ENCODE measurements at regions not wholly inside any gene's neighbourhood (a gene's known extent, or its start where the extent isn't known, plus 50 kb on each side); places are given as distances from the start of the nearest gene placed in this dataset.

DNA sequence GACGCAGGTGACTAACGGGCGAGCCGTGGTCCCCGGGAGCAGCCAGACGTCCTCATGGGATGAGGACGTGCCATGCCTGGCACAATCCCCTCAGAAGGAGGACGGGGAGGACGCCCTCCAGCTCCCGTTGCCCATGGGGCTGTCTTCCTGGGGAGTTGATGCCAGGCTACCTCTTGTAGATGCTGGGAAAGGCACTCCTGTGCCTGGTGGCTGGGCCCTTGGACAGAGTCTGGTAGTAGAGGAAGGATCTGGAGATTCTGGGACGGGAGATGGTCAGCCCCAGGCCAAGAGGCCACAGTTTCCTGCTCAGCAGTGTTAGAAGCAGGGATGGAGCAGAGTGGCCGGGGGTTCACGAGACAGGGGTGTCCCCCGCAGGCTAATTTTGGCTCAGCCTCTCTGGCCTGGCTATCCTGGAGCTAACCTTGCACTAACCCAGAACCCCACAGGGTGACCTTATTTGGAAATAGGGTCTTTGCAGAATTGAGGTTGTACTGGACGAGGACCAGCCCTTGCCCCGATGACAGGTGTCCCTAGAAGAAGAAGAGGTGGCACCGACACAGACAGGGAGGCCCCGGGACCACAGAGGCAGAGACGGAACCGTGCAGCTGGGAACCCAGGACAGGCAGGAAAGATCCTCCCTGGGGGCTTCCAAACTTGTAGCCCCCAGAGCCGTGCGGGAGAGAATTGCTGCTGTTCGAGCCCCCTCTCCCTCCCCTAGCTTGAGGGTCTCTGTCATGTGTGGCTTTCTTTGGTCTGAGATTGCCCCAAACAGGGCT lies 50.1 kb upstream of the ADRA2C start:
- H3K9me3 ChIP-seq (ENCODE audit: control insufficient read depth, insufficient read depth, low read length) = no peaks in the 10 kb centered on the region
- no peak overlapping the region for H3K9ac ChIP-seq (ENCODE audit: low read depth, low read length)
- no peaks in the 10 kb centered on the region for H3K27me3 ChIP-seq (ENCODE audit: control insufficient read depth, insufficient read depth, low read length)
- no peak overlapping the region for H3K4me3 ChIP-seq (ENCODE audit: low read depth, low read length)
- no peaks in the 10 kb centered on the region for H3K36me3 ChIP-seq (ENCODE audit: control insufficient read depth, insufficient read depth, low read length)
- no peaks in the 10 kb centered on the region for H3K4me1 ChIP-seq (ENCODE audit: control insufficient read depth, insufficient read depth, low read length)

DNA sequence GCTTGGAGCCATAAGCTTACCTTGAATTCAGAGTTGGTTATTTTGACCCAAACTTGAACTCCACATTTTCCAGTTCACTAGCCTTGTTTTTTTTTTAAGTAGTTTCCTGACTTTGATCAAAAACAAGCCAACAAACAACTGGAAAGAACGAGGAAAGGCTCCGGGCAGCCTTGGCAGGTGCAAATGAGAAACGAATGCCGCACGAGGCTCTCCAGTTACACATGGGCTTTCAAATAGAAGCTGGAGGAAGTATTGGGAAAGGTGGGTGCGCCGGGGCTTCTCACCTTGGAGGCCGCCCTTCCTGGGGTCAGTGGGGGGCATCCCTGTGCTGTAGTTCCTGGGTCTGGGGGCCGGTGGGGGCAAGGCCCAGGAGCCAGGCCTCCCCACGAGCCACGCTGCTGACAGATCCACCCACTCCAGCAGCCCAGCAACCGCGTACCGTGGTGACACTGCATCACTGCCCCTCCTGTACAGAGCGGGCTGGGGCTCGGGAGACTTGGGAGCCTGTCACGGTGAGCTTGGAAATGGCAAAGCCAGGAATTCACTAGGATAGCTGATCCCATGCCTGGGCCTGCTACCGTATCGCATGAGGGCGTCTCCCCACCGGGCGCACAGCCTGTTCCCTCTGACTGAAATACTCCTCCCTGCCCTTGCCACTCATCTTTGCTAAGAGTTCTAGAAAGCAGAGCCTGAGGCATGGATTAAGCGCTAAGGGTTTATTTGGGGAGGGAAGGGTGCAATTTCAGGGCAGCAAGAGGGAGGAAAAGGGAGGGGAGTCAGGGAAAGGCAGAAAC lies 50.9 kb upstream of the ADRA2C start:
- Histone ChIP-seq H3K27me3 (ENCODE audit: control insufficient read depth, insufficient read depth, low read length) (no peaks in the 10 kb centered on the region), H3K4me1 (ENCODE audit: control insufficient read depth, insufficient read depth, low read length) (no peaks in the 10 kb centered on the region), H3K36me3 (ENCODE audit: control insufficient read depth, insufficient read depth, low read length) (no peaks in the 10 kb centered on the region), H3K9ac (ENCODE audit: low read depth, low read length) (no peak overlapping the region), H3K4me3 (ENCODE audit: low read depth, low read length) (no peak overlapping the region), H3K9me3 (ENCODE audit: control insufficient read depth, insufficient read depth, low read length) (no peaks in the 10 kb centered on the region)

DNA sequence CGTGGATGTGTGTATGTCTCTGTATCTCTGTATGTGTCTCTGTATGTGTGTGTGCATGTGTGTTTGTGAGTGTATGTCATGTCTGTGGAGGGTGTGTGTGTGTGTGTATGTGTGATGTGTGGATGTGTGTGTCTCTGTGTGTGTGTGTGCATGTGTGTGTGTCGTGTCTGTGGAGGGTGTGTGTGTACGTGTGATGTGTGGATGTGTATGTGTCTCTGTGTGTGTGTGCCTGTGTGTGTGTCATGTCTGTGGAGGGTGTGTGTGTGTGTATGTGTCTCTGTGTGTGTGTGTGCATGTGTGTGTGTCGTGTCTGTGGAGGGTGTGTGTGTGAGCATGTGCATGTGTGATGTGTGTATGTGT lies 51.6 kb upstream of the ADRA2C start:
- Histone ChIP-seq H3K9ac (ENCODE audit: low read depth, low read length) (no peak overlapping the region), H3K36me3 (ENCODE audit: control insufficient read depth, insufficient read depth, low read length) (no peaks in the 10 kb centered on the region), H3K4me1 (ENCODE audit: control insufficient read depth, insufficient read depth, low read length) (no peaks in the 10 kb centered on the region), H3K4me3 (ENCODE audit: low read depth, low read length) (no peak overlapping the region), H3K9me3 (ENCODE audit: control insufficient read depth, insufficient read depth, low read length) (no peaks in the 10 kb centered on the region), H3K27me3 (ENCODE audit: control insufficient read depth, insufficient read depth, low read length) (no peaks in the 10 kb centered on the region)

GRCh38 chr4:3713817-3714641 lies 52.2 kb upstream of the ADRA2C start:
- Histone ChIP-seq H3K4me1 (ENCODE audit: control insufficient read depth, insufficient read depth, low read length) (no peaks in the 10 kb centered on the region), H3K4me3 (ENCODE audit: low read depth, low read length) (no peak overlapping the region), H3K9ac (ENCODE audit: low read depth, low read length) (no peak overlapping the region), H3K27me3 (ENCODE audit: control insufficient read depth, insufficient read depth, low read length) (no peaks in the 10 kb centered on the region), H3K9me3 (ENCODE audit: control insufficient read depth, insufficient read depth, low read length) (no peaks in the 10 kb centered on the region), H3K36me3 (ENCODE audit: control insufficient read depth, insufficient read depth, low read length) (no peaks in the 10 kb centered on the region)

DNA sequence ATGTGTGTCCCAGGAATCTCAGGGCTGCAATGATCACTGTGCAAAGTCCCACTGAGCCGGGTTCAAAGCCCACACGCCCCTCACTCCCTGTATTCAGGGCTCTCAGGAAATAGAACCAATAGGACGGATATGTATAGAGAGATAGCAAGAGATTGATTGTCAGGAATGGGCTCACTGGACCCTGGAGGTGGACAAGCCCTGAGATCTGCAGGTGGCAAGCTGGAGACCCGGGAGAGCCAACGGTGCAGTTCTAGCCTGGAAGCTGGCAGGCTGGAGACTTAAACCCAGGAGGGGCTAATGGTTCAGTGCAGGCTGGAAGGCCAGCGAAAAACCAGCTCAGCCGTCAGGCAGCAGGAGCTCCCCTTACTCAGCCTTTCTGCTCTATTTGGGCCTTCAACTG lies 52.8 kb upstream of the ADRA2C start:
- Histone ChIP-seq H3K27me3 (ENCODE audit: control insufficient read depth, insufficient read depth, low read length) (no peaks in the 10 kb centered on the region), H3K36me3 (ENCODE audit: control insufficient read depth, insufficient read depth, low read length) (no peaks in the 10 kb centered on the region), H3K9ac (ENCODE audit: low read depth, low read length) (no peak overlapping the region), H3K4me3 (ENCODE audit: low read depth, low read length) (no peak overlapping the region), H3K4me1 (ENCODE audit: control insufficient read depth, insufficient read depth, low read length) (no peaks in the 10 kb centered on the region), H3K9me3 (ENCODE audit: control insufficient read depth, insufficient read depth, low read length) (no peaks in the 10 kb centered on the region)

GRCh38 chr4:3712936-3713335 lies 53.2 kb upstream of the ADRA2C start:
- no peaks in the 10 kb centered on the region for H3K9me3 ChIP-seq (ENCODE audit: control insufficient read depth, insufficient read depth, low read length)
- H3K4me3 ChIP-seq (ENCODE audit: low read depth, low read length) = no peak overlapping the region
- H3K27me3 ChIP-seq (ENCODE audit: control insufficient read depth, insufficient read depth, low read length) = no peaks in the 10 kb centered on the region
- no peak overlapping the region for H3K9ac ChIP-seq (ENCODE audit: low read depth, low read length)
- no peaks in the 10 kb centered on the region for H3K36me3 ChIP-seq (ENCODE audit: control insufficient read depth, insufficient read depth, low read length)
- H3K4me1 ChIP-seq (ENCODE audit: control insufficient read depth, insufficient read depth, low read length) = no peaks in the 10 kb centered on the region

- no peak overlapping the region for H3K4me3 ChIP-seq (ENCODE audit: low read depth, low read length)
- H3K36me3 ChIP-seq (ENCODE audit: control insufficient read depth, insufficient read depth, low read length) = no peaks in the 10 kb centered on the region
- H3K27me3 ChIP-seq (ENCODE audit: control insufficient read depth, insufficient read depth, low read length) = no peaks in the 10 kb centered on the region
- H3K9me3 ChIP-seq (ENCODE audit: control insufficient read depth, insufficient read depth, low read length) = no peaks in the 10 kb centered on the region
- H3K9ac ChIP-seq (ENCODE audit: low read depth, low read length) = no peak overlapping the region
- no peaks in the 10 kb centered on the region for H3K4me1 ChIP-seq (ENCODE audit: control insufficient read depth, insufficient read depth, low read length)
These were observed 53.9 kb upstream of the ADRA2C start for GRCh38 chr4:3712112-3712805.

DNA sequence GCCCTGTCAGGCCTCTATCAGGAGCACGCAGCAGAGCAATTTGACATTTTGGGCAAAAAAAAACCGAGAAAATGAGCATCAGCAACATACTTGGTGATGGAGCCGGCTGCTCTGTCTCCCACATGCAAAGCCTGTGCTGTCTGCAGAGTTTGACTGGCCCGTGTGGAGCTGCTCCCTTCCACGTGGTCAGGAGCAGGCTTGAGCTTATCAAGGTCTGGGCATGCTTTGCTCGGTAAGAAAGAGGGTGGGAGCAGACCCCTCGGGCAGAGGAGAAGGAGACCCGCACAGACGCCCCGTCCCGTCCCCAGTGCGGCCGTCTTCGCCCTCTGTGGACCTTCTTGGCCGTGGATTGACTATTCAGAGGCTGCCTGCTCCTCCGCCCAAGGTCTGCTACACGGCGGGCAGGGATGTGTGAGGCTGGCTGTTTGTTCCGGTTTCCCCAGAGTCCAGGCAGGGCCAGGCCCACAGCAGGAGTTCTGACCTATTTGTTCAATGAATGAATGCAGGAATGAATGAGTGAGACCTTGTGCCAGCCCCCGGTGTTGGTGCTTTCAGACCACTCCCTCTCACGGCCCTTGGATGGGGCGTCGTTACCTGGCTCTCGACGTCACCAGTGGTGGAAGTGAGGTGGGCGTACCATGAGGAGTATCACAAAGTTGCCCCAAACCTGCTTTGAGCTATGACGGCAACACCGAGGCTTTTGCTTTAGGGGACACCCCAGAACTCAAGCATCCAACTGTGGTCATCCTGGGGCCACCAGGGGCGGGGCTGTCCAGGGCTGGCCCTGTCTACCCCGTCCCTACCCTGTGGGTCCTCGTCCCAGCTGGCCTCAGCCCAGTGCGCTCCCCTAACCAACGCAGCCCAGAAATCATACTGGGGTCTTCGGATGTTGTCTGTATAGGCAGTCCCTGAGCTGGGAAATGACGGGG lies 54.7 kb upstream of the ADRA2C start:
- H3K27me3 ChIP-seq (ENCODE audit: control insufficient read depth, insufficient read depth, low read length) = no peaks in the 10 kb centered on the region
- H3K4me1 ChIP-seq (ENCODE audit: control insufficient read depth, insufficient read depth, low read length) = no peaks in the 10 kb centered on the region
- H3K9ac ChIP-seq (ENCODE audit: low read depth, low read length) = no peak overlapping the region
- H3K4me3 ChIP-seq (ENCODE audit: low read depth, low read length) = no peak overlapping the region
- no peaks in the 10 kb centered on the region for H3K36me3 ChIP-seq (ENCODE audit: control insufficient read depth, insufficient read depth, low read length)
- H3K9me3 ChIP-seq (ENCODE audit: control insufficient read depth, insufficient read depth, low read length) = no peaks in the 10 kb centered on the region

- no peaks in the 10 kb centered on the region for H3K9me3 ChIP-seq (ENCODE audit: control insufficient read depth, insufficient read depth, low read length)
- H3K27me3 ChIP-seq (ENCODE audit: control insufficient read depth, insufficient read depth, low read length) = no peaks in the 10 kb centered on the region
- H3K36me3 ChIP-seq (ENCODE audit: control insufficient read depth, insufficient read depth, low read length) = no peaks in the 10 kb centered on the region
- H3K4me3 ChIP-seq (ENCODE audit: low read depth, low read length) = no peak overlapping the region
- no peaks in the 10 kb centered on the region for H3K4me1 ChIP-seq (ENCODE audit: control insufficient read depth, insufficient read depth, low read length)
- H3K9ac ChIP-seq (ENCODE audit: low read depth, low read length) = no peak overlapping the region
These were observed 55.6 kb upstream of the ADRA2C start for GRCh38 chr4:3710451-3711182.

DNA sequence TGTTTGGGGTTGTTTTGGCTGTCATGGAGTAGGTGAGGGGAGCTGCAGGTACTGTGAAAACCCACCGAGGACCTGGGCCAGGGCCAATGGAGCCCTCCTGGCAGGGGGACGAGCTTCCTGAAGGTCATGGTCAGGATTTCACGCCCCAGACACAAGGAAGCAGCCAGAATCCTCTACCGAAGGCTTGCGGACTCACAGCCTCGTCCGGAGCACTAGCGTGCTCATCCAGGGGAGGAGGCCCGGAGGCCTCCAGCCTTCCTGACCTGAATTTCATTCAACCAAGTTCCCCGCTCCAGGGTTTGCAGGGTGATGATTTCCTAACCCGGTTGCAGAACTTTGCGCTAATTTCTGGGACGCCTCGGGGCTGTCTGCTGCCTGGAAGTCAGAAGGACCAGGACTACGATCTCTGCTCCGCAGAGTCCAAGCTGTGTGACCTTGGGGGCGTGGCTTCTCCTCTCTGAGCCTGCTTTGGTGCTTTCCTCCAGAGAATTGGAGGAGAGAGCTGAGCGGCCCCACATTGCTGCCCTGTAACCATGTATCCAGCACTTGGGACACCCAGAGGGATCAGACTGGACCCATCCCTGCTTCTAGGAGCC lies 56.2 kb upstream of the ADRA2C start:
- H3K9ac ChIP-seq (ENCODE audit: low read depth, low read length) = no peak overlapping the region
- no peaks in the 10 kb centered on the region for H3K36me3 ChIP-seq (ENCODE audit: control insufficient read depth, insufficient read depth, low read length)
- no peaks in the 10 kb centered on the region for H3K9me3 ChIP-seq (ENCODE audit: control insufficient read depth, insufficient read depth, low read length)
- H3K27me3 ChIP-seq (ENCODE audit: control insufficient read depth, insufficient read depth, low read length) = no peaks in the 10 kb centered on the region
- H3K4me1 ChIP-seq (ENCODE audit: control insufficient read depth, insufficient read depth, low read length) = no peaks in the 10 kb centered on the region
- no peak overlapping the region for H3K4me3 ChIP-seq (ENCODE audit: low read depth, low read length)
